H9 (cell line): ENCODE measurements at regions not wholly inside any gene's neighbourhood (a gene's known extent, or its start where the extent isn't known, plus 50 kb on each side); places are given as distances from the start of the nearest gene placed in this dataset.

Experiments
- DNase-seq: peaks from one replicate; pipeline ENCODE4 v3.0.0-alpha.2; 2017
- H2AFZ ChIP-seq: one replicate; pipeline ENCODE4 v1.6.1; 2013; ENCODE audit warnings: mild to moderate bottlenecking, low read length, control low read depth, moderate library complexity
- H2AK5ac ChIP-seq: 2 replicates; pipeline ENCODE4 v1.6.1; 2013; ENCODE audit warnings: low read length, control low read depth, mixed read lengths; ENCODE audit not compliant: insufficient read length
- H2BK120ac ChIP-seq: one replicate; pipeline ENCODE4 v1.6.1; 2013; ENCODE audit warnings: low read depth, mild to moderate bottlenecking, low read length, control low read depth, inconsistent platforms; ENCODE audit not compliant: poor library complexity, severe bottlenecking
- H2BK12ac ChIP-seq: 2 replicates; pipeline ENCODE4 v1.6.1; 2013; ENCODE audit warnings: low read length, control low read depth, mixed read lengths, low read depth; ENCODE audit not compliant: insufficient read length
- H2BK15ac ChIP-seq: 2 replicates; pipeline ENCODE4 v1.6.1; 2013; ENCODE audit warnings: low read depth, low read length, control low read depth
- H2BK20ac ChIP-seq: one replicate; pipeline ENCODE4 v1.6.1; 2013; ENCODE audit warnings: low read depth, mild to moderate bottlenecking, low read length, control low read depth, inconsistent platforms; ENCODE audit not compliant: poor library complexity, severe bottlenecking
- H2BK5ac ChIP-seq: 2 replicates; pipeline ENCODE4 v1.6.1; 2013; ENCODE audit warnings: low read length, control low read depth, mixed read lengths; ENCODE audit not compliant: insufficient read length
- H3K14ac ChIP-seq: 2 replicates; pipeline ENCODE4 v1.6.1; 2013; ENCODE audit warnings: low read length, control low read depth; ENCODE audit not compliant: insufficient read depth
- H3K18ac ChIP-seq: 2 replicates; pipeline ENCODE4 v1.6.1; 2013; ENCODE audit warnings: low read depth, mild to moderate bottlenecking, mixed read lengths, low read length, control low read depth; ENCODE audit not compliant: insufficient read length
- H3K23ac ChIP-seq: 2 replicates; pipeline ENCODE4 v1.6.1; 2013; ENCODE audit warnings: low read length, control low read depth, mixed read lengths, low read depth; ENCODE audit not compliant: insufficient read length
- H3K23me2 ChIP-seq: 2 replicates; pipeline ENCODE4 v1.6.1; 2013; ENCODE audit warnings: low read depth, mild to moderate bottlenecking, mixed read lengths, low read length, control low read depth; ENCODE audit not compliant: insufficient read length, poor library complexity, severe bottlenecking
- H3K27ac ChIP-seq: 2 replicates; pipeline ENCODE4 v1.5.1; 2013; ENCODE audit warnings: low read length, control low read depth, mixed read lengths, low read depth; ENCODE audit not compliant: insufficient read length
- H3K27me3 ChIP-seq: 2 replicates; pipeline ENCODE4 v1.6.1; 2013; ENCODE audit warnings: low read length, control low read depth, inconsistent platforms; ENCODE audit not compliant: insufficient read depth
- H3K4ac ChIP-seq: 2 replicates; pipeline ENCODE4 v1.6.1; 2013; ENCODE audit warnings: low read depth, mild to moderate bottlenecking, control low read depth, inconsistent platforms, low read length, moderate library complexity
- H3K4me1 ChIP-seq: 2 replicates; pipeline ENCODE4 v1.6.1; 2013; ENCODE audit warnings: low read length, control low read depth, inconsistent platforms; ENCODE audit not compliant: insufficient read depth
- H3K4me2 ChIP-seq: 2 replicates; pipeline ENCODE4 v1.6.1; 2013; ENCODE audit warnings: low read length, control low read depth, mixed read lengths; ENCODE audit not compliant: insufficient read length, insufficient read depth
- H3K56ac ChIP-seq: 2 replicates; pipeline ENCODE4 v1.6.1; 2013; ENCODE audit warnings: low read depth, mild to moderate bottlenecking, mixed read lengths, low read length, control low read depth; ENCODE audit not compliant: insufficient read length
- H3K79me1 ChIP-seq: 2 replicates; pipeline ENCODE4 v1.6.1; 2013; ENCODE audit warnings: low read depth, mild to moderate bottlenecking, moderate library complexity, low read length, control low read depth, inconsistent platforms; ENCODE audit not compliant: insufficient read depth, poor library complexity, severe bottlenecking
- H3K79me2 ChIP-seq: 2 replicates; pipeline ENCODE4 v1.6.1; 2013; ENCODE audit warnings: low read length, control low read depth, inconsistent platforms; ENCODE audit not compliant: insufficient read depth
- H3K9ac ChIP-seq: 2 replicates; pipeline ENCODE4 v1.6.1; 2013; ENCODE audit warnings: low read length, control low read depth, mixed read lengths; ENCODE audit not compliant: insufficient read length; ENCODE audit errors: extremely low read depth
- H3K9me3 ChIP-seq: one replicate; pipeline ENCODE4 v1.6.1; 2013; ENCODE audit warnings: low read depth, low read length, inconsistent platforms; ENCODE audit not compliant: control insufficient read depth
- H3T11ph ChIP-seq: one replicate; pipeline ENCODE4 v1.6.1; 2013; ENCODE audit warnings: mild to moderate bottlenecking, low read length, control low read depth, inconsistent platforms
- H4K20me1 ChIP-seq: one replicate; pipeline ENCODE4 v1.6.1; 2013; ENCODE audit not compliant: control insufficient read depth, insufficient read length, insufficient read depth
- H4K5ac ChIP-seq: 2 replicates; pipeline ENCODE4 v1.6.1; 2013; ENCODE audit warnings: low read depth, mild to moderate bottlenecking, mixed read lengths, low read length, control low read depth; ENCODE audit not compliant: insufficient read length
- H4K8ac ChIP-seq: replicated peaks from 2 replicates; pipeline ENCODE4 v1.6.1; 2013; ENCODE audit warnings: low read length, control low read depth, mixed read lengths, low read depth; ENCODE audit not compliant: insufficient read length
- H4K91ac ChIP-seq: 2 replicates; pipeline ENCODE4 v1.6.1; 2013; ENCODE audit warnings: low read depth, mild to moderate bottlenecking, moderate library complexity, mixed read lengths, low read length, control low read depth; ENCODE audit not compliant: insufficient read length
- H3K27ac Mint-ChIP-seq, 3 experiments: 2 replicates in 2 of 3; 3 replicates in 1 of 3; pipeline ENCODE4 v1.8.0; 2020 to 2021; ENCODE audit warnings: mixed read lengths in 3 of 3, mild to moderate bottlenecking in 1 of 3, moderate library complexity in 1 of 3
- H3K27me3 Mint-ChIP-seq: 2 replicates; pipeline ENCODE4 v1.8.0; 2021; ENCODE audit warnings: low read depth, mild to moderate bottlenecking, moderate library complexity, mixed read lengths
- H3K36me3 Mint-ChIP-seq, 3 experiments: 2 replicates in 2 of 3; 3 replicates in 1 of 3; pipeline ENCODE4 v1.8.0; 2020 to 2021; ENCODE audit warnings: low read depth in 3 of 3, mixed read lengths in 3 of 3; ENCODE audit not compliant: insufficient read depth in 1 of 3
- H3K4me1 Mint-ChIP-seq, 2 experiments: 2 replicates each; pipeline ENCODE4 v1.8.0; 2020; ENCODE audit warnings: mixed read lengths in 2 of 2
- H3K4me3 Mint-ChIP-seq, 2 experiments: 2 replicates in 1 of 2; 3 replicates in 1 of 2; pipeline ENCODE4 v1.8.0; 2020 to 2021; ENCODE audit warnings: mild to moderate bottlenecking in 2 of 2, mixed read lengths in 2 of 2, moderate library complexity in 1 of 2
- H3K9me3 Mint-ChIP-seq, 2 experiments: 2 replicates in 1 of 2; 3 replicates in 1 of 2; pipeline ENCODE4 v1.8.0; 2020; ENCODE audit warnings: mild to moderate bottlenecking in 2 of 2, mixed read lengths in 2 of 2, moderate library complexity in 1 of 2
- CTCF ChIP-seq: fragments of 200-600 bp; sonication (generic); conservative IDR thresholded peaks from 3 replicates; pipeline ENCODE4 v1.8.0; 2021; ENCODE audit warnings: antibody characterized with exemption, mild to moderate bottlenecking
- WGBS: extraction: QIAGEN DNeasy Blood & Tissue Kit; methylation state at CpG from one replicate; pipeline ENCODE4 v1.1.7; 2013; ENCODE audit warnings: missing lambda C conversion rate, low lambda C conversion rate, mixed read lengths; ENCODE audit not compliant: insufficient read length; ENCODE audit errors: extremely low coverage; 5-methylcytosine and 5-hydroxymethylcytosine counted together

GRCh38 chr16:26818393-26818792 lies 248.3 kb upstream of the C16orf82 start:
- Histone ChIP-seq H3K56ac (no peak overlapping the region), H2BK5ac (no peak overlapping the region), H3K79me2 (no peaks in the 10 kb centered on the region), H4K20me1 (no peaks in the 10 kb centered on the region), H3K4ac (no peak overlapping the region), H3K18ac (no peak overlapping the region), H3K23me2 (no peaks in the 10 kb centered on the region), H2AK5ac (no peak overlapping the region), H3K27me3 (no peaks in the 10 kb centered on the region), H3K4me2 (no peak overlapping the region), H3K14ac (no peak overlapping the region), H2BK20ac (no peak overlapping the region), H3K79me1 (no peaks in the 10 kb centered on the region), H3T11ph (no peak overlapping the region), H2AFZ (no peak overlapping the region), H3K23ac (no peak overlapping the region), H2BK12ac (no peak overlapping the region), H2BK15ac (no peak overlapping the region), H3K9me3 (no peaks in the 10 kb centered on the region), H3K9ac (no peak overlapping the region), H4K91ac (no peak overlapping the region), H4K8ac (no peak overlapping the region), H2BK120ac (no peak overlapping the region), H3K27ac (no peak overlapping the region), H3K4me1 (no peaks in the 10 kb centered on the region), H4K5ac (no peak overlapping the region)
- no peaks in the 10 kb centered on the region for H3K36me3 Mint-ChIP-seq
- peaks cover 27% of the 10 kb centered on the region for H3K27me3 Mint-ChIP-seq
- no peak overlapping the region for H3K4me3 Mint-ChIP-seq
- TF ChIP-seq CTCF: no peak
- DNase-seq: no peak
- no peaks in the 10 kb centered on the region for H3K4me1 Mint-ChIP-seq
- WGBS: no CpG with 5 or more reads among the region's 2 CpGs
- H3K27ac Mint-ChIP-seq: no peak overlapping the region; a peak in 1 of 7 replicates
- no peaks in the 10 kb centered on the region for H3K9me3 Mint-ChIP-seq
